CD14-positive monocyte (primary cell): ENCODE measurements at regions not wholly inside any gene's neighbourhood (a gene's known extent, or its start where the extent isn't known, plus 50 kb on each side); places are given as distances from the start of the nearest gene placed in this dataset.

Experiments used
- DNase-seq, 3 donors: peaks; one replicate each; pipeline ENCODE4 v3.0.0-alpha.2; 2011 to 2022
- H2AFZ ChIP-seq: 2 replicates; pipeline ENCODE4 v1.6.0; 2012; ENCODE audit warnings: mild to moderate bottlenecking, low read depth, low read length, inconsistent platforms; ENCODE audit not compliant: insufficient read depth, poor library complexity, severe bottlenecking
- H3K27ac ChIP-seq, 2 donors: 1 replicate in 1 of 2; 2 replicates in 1 of 2; pipeline ENCODE4 v1.5.1; 2012 to 2013; ENCODE audit warnings: low read length in 2 of 2, control low read depth in 1 of 2, inconsistent platforms in 1 of 2, low read depth in 1 of 2, mild to moderate bottlenecking in 1 of 2
- H3K27me3 ChIP-seq, 2 donors: one replicate each; pipeline versions ENCODE4 v1.6.0 to v1.6.1; 2011 to 2013; ENCODE audit warnings: low read length in 2 of 2; ENCODE audit not compliant: control insufficient read depth in 2 of 2, insufficient read depth in 2 of 2
- H3K36me3 ChIP-seq, 2 donors: replicated peaks in 1 of 2; 1 replicate in 1 of 2; 2 replicates in 1 of 2; pipeline versions ENCODE4 v1.5.1 to v1.6.1; 2012 to 2013; ENCODE audit warnings: low read length in 2 of 2, control low read depth in 1 of 2, inconsistent platforms in 1 of 2, mild to moderate bottlenecking in 1 of 2; ENCODE audit not compliant: insufficient read depth in 2 of 2, control insufficient read depth in 1 of 2
- H3K4me1 ChIP-seq, 2 donors: 1 replicate in 1 of 2; 2 replicates in 1 of 2; pipeline versions ENCODE4 v1.5.1 to v1.6.1; 2012 to 2013; ENCODE audit warnings: low read length in 2 of 2, control low read depth in 1 of 2, inconsistent platforms in 1 of 2, mild to moderate bottlenecking in 1 of 2, moderate library complexity in 1 of 2; ENCODE audit not compliant: insufficient read depth in 2 of 2, control insufficient read depth in 1 of 2
- H3K4me2 ChIP-seq: replicated peaks from 2 replicates; pipeline ENCODE3; 2012; ENCODE audit warnings: low read length, moderate library complexity, mild to moderate bottlenecking; ENCODE audit not compliant: poor library complexity, severe bottlenecking; ENCODE audit errors: extremely low read depth
- H3K4me3 ChIP-seq, 3 experiments: fragments of 200-600 bp in 1 of 3; sonication (generic) in 1 of 3; replicated peaks in 1 of 3; 1 replicate in 2 of 3; 2 replicates in 1 of 3; pipeline ENCODE4 v1.5.1; 2011 to 2013; ENCODE audit warnings: low read length in 3 of 3, mild to moderate bottlenecking in 3 of 3, control low read depth in 2 of 3, low read depth in 2 of 3, inconsistent platforms in 1 of 3, moderate library complexity in 1 of 3
- H3K79me2 ChIP-seq: 2 replicates; pipeline ENCODE4 v1.6.0; 2012; ENCODE audit warnings: mild to moderate bottlenecking, control low read depth, inconsistent platforms, low read length, moderate library complexity; ENCODE audit not compliant: insufficient read depth
- H3K9ac ChIP-seq: 2 replicates; pipeline ENCODE4 v1.6.0; 2017; ENCODE audit warnings: low read length, mild to moderate bottlenecking; ENCODE audit not compliant: insufficient read depth, poor library complexity, severe bottlenecking
- H3K9me3 ChIP-seq, 2 donors: replicated peaks in 1 of 2; 1 replicate in 1 of 2; 2 replicates in 1 of 2; pipeline versions ENCODE4 v1.5.1 to v1.6.1; 2012 to 2013; ENCODE audit warnings: low read length in 2 of 2, control low read depth in 1 of 2; ENCODE audit not compliant: control insufficient read depth in 1 of 2, insufficient read depth in 1 of 2
- H4K20me1 ChIP-seq: 2 replicates; pipeline ENCODE4 v1.6.0; 2012; ENCODE audit warnings: mild to moderate bottlenecking, low read length, control low read depth, moderate library complexity; ENCODE audit not compliant: insufficient read depth
- H3K27ac Mint-ChIP-seq, 7 donors: one replicate each; pipeline ENCODE4 v1.8.0; 2020; ENCODE audit warnings: mild to moderate bottlenecking in 7 of 7, mixed read lengths in 7 of 7, moderate library complexity in 6 of 7, inconsistent platforms in 2 of 7
- H3K27me3 Mint-ChIP-seq, 3 donors: one replicate each; pipeline ENCODE4 v1.8.0; 2021 to 2022; ENCODE audit warnings: low read depth in 3 of 3, mild to moderate bottlenecking in 3 of 3, mixed read lengths in 3 of 3, moderate library complexity in 3 of 3, inconsistent platforms in 1 of 3
- H3K36me3 Mint-ChIP-seq, 2 donors: one replicate each; pipeline ENCODE4 v1.8.0; 2020; ENCODE audit warnings: mixed read lengths in 2 of 2, inconsistent platforms in 1 of 2, mild to moderate bottlenecking in 1 of 2
- H3K4me1 Mint-ChIP-seq: one replicate; pipeline ENCODE4 v1.8.0; 2020; ENCODE audit warnings: mild to moderate bottlenecking, mixed read lengths
- H3K4me3 Mint-ChIP-seq, 2 donors: one replicate each; pipeline ENCODE4 v1.8.0; 2020; ENCODE audit warnings: mild to moderate bottlenecking in 2 of 2, mixed read lengths in 2 of 2, moderate library complexity in 1 of 2
- H3K9me3 Mint-ChIP-seq, 7 donors: one replicate each; pipeline ENCODE4 v1.8.0; 2020 to 2022; ENCODE audit warnings: mixed read lengths in 7 of 7, mild to moderate bottlenecking in 6 of 7, moderate library complexity in 6 of 7, inconsistent platforms in 2 of 7
- WGBS: methylation state at CpG from one replicate; pipeline ENCODE4 v1.1.5; 2013; ENCODE audit warnings: missing lambda C conversion rate; ENCODE audit not compliant: insufficient coverage; 5-methylcytosine and 5-hydroxymethylcytosine counted together
- intact Hi-C, 2 donors: fragments of 100-400 bp; cut with micrococcal nuclease; formaldehyde crosslinking; loops; one replicate each; pipeline versions ENCODE4 v1.15.0 to v1.15.1; 2023
- TF ChIP-seq, protein P1 (sequence below): fragments of 200-600 bp; IDR thresholded peaks from one replicate; pipeline ENCODE4 v1.8.0; 2022; ENCODE audit warnings: antibody characterized with exemption, mild to moderate bottlenecking

DNA sequence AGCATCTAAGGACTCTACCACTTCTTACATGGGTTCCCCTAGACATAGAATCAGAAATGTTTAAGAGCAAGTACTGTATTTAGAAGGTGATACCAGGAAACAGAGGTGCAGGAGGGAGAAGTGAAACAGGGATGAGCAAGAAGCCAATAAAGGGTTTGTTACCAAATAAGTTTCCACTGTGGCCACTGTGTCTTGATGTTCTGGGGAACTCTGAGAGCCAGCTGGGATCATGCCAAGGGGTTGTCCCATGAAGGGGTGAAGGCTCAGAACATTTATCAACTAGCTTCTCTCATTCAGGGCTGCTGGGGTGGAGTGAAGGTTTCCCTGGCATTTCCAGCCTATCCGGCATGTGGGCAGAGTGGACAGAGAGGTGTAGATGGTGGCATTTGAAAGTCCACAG is 147.1 kb upstream of the SH3BP4 start:
- Mint-ChIP-seq H3K9me3 (peaks cover 0 to 18% (median 8%) of the 10 kb centered on the region in 7 donors), H3K4me3 (no peak overlapping the region), H3K27me3 (peaks cover 0 to 3% (median 3%) of the 10 kb centered on the region in 3 donors), H3K27ac (no peak overlapping the region), H3K4me1 (no peaks in the 10 kb centered on the region), H3K36me3 (no peaks in the 10 kb centered on the region)
- Histone ChIP-seq H2AFZ (no peak overlapping the region), H3K4me2 (no peak overlapping the region), H3K27ac (no peak overlapping the region), H3K36me3 (no peaks in the 10 kb centered on the region), H4K20me1 (no peaks in the 10 kb centered on the region), H3K9ac (no peak overlapping the region), H3K4me1 (no peaks in the 10 kb centered on the region), H3K79me2 (no peaks in the 10 kb centered on the region), H3K27me3 (no peaks in the 10 kb centered on the region), H3K4me3 (no peak overlapping the region), H3K9me3 (peaks cover 0 to 7% of the 10 kb centered on the region in 2 donors)
- intact Hi-C loops = no loop called here
- TF ChIP-seq, protein P1, sequence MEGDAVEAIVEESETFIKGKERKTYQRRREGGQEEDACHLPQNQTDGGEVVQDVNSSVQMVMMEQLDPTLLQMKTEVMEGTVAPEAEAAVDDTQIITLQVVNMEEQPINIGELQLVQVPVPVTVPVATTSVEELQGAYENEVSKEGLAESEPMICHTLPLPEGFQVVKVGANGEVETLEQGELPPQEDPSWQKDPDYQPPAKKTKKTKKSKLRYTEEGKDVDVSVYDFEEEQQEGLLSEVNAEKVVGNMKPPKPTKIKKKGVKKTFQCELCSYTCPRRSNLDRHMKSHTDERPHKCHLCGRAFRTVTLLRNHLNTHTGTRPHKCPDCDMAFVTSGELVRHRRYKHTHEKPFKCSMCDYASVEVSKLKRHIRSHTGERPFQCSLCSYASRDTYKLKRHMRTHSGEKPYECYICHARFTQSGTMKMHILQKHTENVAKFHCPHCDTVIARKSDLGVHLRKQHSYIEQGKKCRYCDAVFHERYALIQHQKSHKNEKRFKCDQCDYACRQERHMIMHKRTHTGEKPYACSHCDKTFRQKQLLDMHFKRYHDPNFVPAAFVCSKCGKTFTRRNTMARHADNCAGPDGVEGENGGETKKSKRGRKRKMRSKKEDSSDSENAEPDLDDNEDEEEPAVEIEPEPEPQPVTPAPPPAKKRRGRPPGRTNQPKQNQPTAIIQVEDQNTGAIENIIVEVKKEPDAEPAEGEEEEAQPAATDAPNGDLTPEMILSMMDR = no peak
- no peak for DNase-seq
- no CpG with 5 or more reads among the region's 1 CpG for WGBS

DNA sequence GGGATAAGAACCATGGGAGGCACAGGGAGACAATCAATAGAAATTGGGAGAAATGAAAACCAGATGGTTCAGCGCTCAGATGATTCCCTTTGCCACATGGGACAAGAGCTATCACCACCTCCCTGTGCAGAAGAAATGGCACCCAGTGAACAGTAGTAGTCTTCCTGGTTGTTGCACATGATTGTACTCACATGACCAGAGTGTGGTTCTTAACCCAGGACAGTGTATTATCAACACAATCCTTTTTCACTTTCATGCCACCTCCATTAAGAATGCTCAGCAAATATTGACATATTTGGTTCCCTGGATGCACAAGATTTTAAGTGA is 149.0 kb upstream of the SH3BP4 start:
- H3K4me3 Mint-ChIP-seq = no peak overlapping the region

More for the DNA sequence above, 149.0 kb upstream of the SH3BP4 start:
- Histone ChIP-seq H2AFZ (no peak overlapping the region), H3K27ac (no peak overlapping the region), H3K9me3 (peaks cover 0 to 7% of the 10 kb centered on the region in 2 donors), H3K4me1 (no peaks in the 10 kb centered on the region), H3K4me3 (no peak overlapping the region), H3K36me3 (no peaks in the 10 kb centered on the region), H3K27me3 (no peaks in the 10 kb centered on the region), H4K20me1 (no peaks in the 10 kb centered on the region), H3K9ac (no peak overlapping the region), H3K79me2 (no peaks in the 10 kb centered on the region), H3K4me2 (no peak overlapping the region)
- intact Hi-C loops = no loop called here
- DNase-seq = no peak
- WGBS = 90% methylated on average over 1 of the region's 1 CpG
- Mint-ChIP-seq H3K4me1 (no peaks in the 10 kb centered on the region), H3K27me3 (peaks cover 0 to 3% (median 3%) of the 10 kb centered on the region in 3 donors), H3K27ac (no peak overlapping the region), H3K9me3 (peaks cover 0 to 16% (median 9%) of the 10 kb centered on the region in 7 donors), H3K36me3 (no peaks in the 10 kb centered on the region)
- TF ChIP-seq, protein P1 = no peak
